ENCODE measurements at regions not wholly inside any gene's neighbourhood (a gene's known extent, or its start where the extent isn't known, plus 50 kb on each side); places are given as distances from the start of the nearest gene placed in this dataset.
"Not testable (repeated sequence)": the region's sequence is repeated elsewhere in the genome, so short reads cannot be mapped to it uniquely, and the experiment has no call there.

DNA sequence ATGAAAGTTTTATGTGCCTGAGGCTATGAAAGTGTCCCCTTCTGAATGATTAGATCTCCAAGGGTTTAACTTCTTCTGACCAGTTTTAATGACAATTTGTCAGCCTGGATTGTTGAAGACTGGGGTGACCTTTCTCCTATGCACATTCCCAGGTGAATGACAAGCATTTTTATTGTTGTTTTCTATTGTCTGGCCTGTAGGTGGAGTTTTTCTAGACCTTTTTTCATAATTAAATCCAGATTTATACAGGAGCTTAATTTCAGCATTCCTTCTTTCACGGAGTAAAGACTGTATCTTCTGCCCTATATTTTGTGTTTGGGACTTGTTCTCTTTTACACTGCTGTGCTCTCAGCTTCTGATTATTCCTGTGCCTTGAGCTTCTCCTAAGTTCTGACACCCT lies 125.0 kb upstream of the FAR2 start:
- Histone ChIP-seq H3K9me3 (ENCODE audit: low read depth) (no peaks in the 10 kb centered on the region), H3K4me3 (no peak overlapping the region), H3K27ac (no peak overlapping the region), H3K36me3 (no peaks in the 10 kb centered on the region), H3K27me3 (no peaks in the 10 kb centered on the region), H3K4me1 (ENCODE audit: low read depth) (no peaks in the 10 kb centered on the region)
- DNase-seq (ENCODE audit: low read depth in 1 of 2, low spot score in 1 of 2): no peak
- TF ChIP-seq, protein P1, sequence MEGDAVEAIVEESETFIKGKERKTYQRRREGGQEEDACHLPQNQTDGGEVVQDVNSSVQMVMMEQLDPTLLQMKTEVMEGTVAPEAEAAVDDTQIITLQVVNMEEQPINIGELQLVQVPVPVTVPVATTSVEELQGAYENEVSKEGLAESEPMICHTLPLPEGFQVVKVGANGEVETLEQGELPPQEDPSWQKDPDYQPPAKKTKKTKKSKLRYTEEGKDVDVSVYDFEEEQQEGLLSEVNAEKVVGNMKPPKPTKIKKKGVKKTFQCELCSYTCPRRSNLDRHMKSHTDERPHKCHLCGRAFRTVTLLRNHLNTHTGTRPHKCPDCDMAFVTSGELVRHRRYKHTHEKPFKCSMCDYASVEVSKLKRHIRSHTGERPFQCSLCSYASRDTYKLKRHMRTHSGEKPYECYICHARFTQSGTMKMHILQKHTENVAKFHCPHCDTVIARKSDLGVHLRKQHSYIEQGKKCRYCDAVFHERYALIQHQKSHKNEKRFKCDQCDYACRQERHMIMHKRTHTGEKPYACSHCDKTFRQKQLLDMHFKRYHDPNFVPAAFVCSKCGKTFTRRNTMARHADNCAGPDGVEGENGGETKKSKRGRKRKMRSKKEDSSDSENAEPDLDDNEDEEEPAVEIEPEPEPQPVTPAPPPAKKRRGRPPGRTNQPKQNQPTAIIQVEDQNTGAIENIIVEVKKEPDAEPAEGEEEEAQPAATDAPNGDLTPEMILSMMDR (IDR thresholded peaks at IDR 0.05; ENCODE audit: low read depth, low read length): peak; percentile 27

- no peaks in the 10 kb centered on the region for H3K9me3 ChIP-seq (ENCODE audit: low read depth)
- no peak for DNase-seq (ENCODE audit: low read depth in 1 of 2, low spot score in 1 of 2)
- H3K27me3 ChIP-seq: no peaks in the 10 kb centered on the region
- H3K36me3 ChIP-seq: no peaks in the 10 kb centered on the region
- no peaks in the 10 kb centered on the region for H3K4me1 ChIP-seq (ENCODE audit: low read depth)
- TF ChIP-seq, protein P1 (IDR thresholded peaks at IDR 0.05; ENCODE audit: low read depth, low read length): no peak
- no peak overlapping the region for H3K4me3 ChIP-seq
- no peak overlapping the region for H3K27ac ChIP-seq
Observed at GRCh38 chr12:29025937-29026336, 123.1 kb upstream of the FAR2 start.

DNA sequence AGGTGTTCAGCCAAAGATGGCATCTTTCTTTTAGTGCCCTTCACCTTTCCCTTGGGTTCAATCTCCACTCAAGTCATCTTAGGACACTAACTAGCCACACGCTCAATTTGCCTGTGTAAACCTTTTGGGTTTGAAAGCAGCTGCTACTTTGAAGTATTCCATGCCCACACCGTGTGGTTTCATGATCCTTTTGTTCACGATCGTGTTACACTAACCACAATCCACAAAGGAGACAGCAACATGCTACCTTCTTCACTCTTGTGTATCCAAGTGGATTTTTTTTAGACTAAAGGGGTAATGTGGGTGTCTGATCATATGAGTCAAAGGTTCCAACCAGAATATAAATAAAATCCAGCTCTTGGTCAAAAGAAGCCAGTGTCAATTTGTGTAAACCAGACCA lies 122.7 kb upstream of the FAR2 start:
- Histone ChIP-seq H3K4me3 (no peak overlapping the region), H3K9me3 (ENCODE audit: low read depth) (no peaks in the 10 kb centered on the region), H3K27ac (no peak overlapping the region), H3K4me1 (ENCODE audit: low read depth) (no peaks in the 10 kb centered on the region), H3K36me3 (no peaks in the 10 kb centered on the region), H3K27me3 (no peaks in the 10 kb centered on the region)
- no peak for DNase-seq (ENCODE audit: low read depth in 1 of 2, low spot score in 1 of 2)
- TF ChIP-seq, protein P1 (IDR thresholded peaks at IDR 0.05; ENCODE audit: low read depth, low read length): no peak

DNA sequence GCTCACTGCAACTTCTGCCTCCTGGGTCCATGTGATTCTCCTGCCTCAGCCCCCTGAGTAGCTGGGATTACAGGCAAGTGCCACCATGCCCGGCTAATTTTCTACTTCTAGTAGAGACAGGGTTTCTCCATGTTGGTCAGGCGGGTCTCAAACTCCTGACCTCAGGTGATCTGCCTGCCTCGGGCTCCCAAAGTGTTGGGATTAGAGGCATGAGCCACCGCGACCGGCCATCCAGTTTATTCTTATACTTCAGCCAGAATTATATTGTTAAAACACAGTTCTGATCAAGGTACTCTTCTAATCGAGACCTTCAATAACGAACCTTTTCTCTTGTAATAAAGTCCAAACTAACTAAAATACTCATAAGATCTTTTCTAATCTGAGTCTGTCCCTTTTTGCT lies 119.6 kb upstream of the FAR2 start:
- H3K9me3 ChIP-seq (ENCODE audit: low read depth); DNase-seq (ENCODE audit: low read depth in 1 of 2, low spot score in 1 of 2); H3K27me3 ChIP-seq; H3K27ac ChIP-seq; H3K4me3 ChIP-seq; H3K36me3 ChIP-seq; H3K4me1 ChIP-seq (ENCODE audit: low read depth): not testable (repeated sequence)

DNA sequence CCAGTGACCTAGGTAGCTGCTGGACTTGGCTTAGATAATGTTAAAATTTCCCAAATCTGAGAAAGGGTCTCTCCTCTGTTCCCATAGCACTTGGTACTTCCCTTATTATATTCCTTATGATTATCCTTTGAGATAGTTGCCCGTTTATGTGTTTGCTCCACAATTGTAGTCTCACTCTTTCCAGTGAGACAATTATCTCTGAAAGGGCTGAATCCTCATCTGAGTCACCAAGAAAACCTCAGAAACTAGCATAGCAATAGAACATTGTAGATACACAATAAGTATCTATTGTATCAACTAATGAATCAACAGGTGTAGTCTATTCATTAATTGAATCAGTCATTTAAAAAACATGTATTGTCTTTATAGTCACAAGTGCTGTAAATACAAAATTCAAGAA lies 119.1 kb upstream of the FAR2 start:
- H3K4me3 ChIP-seq: no peak overlapping the region
- H3K9me3 ChIP-seq (ENCODE audit: low read depth): no peaks in the 10 kb centered on the region
- no peaks in the 10 kb centered on the region for H3K4me1 ChIP-seq (ENCODE audit: low read depth)
- H3K36me3 ChIP-seq: no peaks in the 10 kb centered on the region
- no peak overlapping the region for H3K27ac ChIP-seq
- TF ChIP-seq, protein P1 (IDR thresholded peaks at IDR 0.05; ENCODE audit: low read depth, low read length): no peak
- no peaks in the 10 kb centered on the region for H3K27me3 ChIP-seq
- no peak for DNase-seq (ENCODE audit: low read depth in 1 of 2, low spot score in 1 of 2)

- TF ChIP-seq, protein P1 (IDR thresholded peaks at IDR 0.05; ENCODE audit: low read depth, low read length): no peak
- Histone ChIP-seq H3K9me3 (ENCODE audit: low read depth) (no peaks in the 10 kb centered on the region), H3K36me3 (no peaks in the 10 kb centered on the region), H3K27me3 (no peaks in the 10 kb centered on the region), H3K27ac (no peak overlapping the region), H3K4me1 (ENCODE audit: low read depth) (no peaks in the 10 kb centered on the region), H3K4me3 (no peak overlapping the region)
- DNase-seq (ENCODE audit: low read depth in 1 of 2, low spot score in 1 of 2): no peak
Observed at GRCh38 chr12:29032446-29032845, 116.6 kb upstream of the FAR2 start.
